HT1080 (cell line): ENCODE measurements at regions not wholly inside any gene's neighbourhood (a gene's known extent, or its start where the extent isn't known, plus 50 kb on each side); places are given as distances from the start of the nearest gene placed in this dataset.
A peak's percentile ranks its signal among the peaks of the same experiment; 100 is the strongest.

ENCODE experiments used
- DNase-seq: peaks from one replicate; pipeline ENCODE4 v3.0.0-alpha.2; 2015; ENCODE audit warnings: low read depth

DNA sequence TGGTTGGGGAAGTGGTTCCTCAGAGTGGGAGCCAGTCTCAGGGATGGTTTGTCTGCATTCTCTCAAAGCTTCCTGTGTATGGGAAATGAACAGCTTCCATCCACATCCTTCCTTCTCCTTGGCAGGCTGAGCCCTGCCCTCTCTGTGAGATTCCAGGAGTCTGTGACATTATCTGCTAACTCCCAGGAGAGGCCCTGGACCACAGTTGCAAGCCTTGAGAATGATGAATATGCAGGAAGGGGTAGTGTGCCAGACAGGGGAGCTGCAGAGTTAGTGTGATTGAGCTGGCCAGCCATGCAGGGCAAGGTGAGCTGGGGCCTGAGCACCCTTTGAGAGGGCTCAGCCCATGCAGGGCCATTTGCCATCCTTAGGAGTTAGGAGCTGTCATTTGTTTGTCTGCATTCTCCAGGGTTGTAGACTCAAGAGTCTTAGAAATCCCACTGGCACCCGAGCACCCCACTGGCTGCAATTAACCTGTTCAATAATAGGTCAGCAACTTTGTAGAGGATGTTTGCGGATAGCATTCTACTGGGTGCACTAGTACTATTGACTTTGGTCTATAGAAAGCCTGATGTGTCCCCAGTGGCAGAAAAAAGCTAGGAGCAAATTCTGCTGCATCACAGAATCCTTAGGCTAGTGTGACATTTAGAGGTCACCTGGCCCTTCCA lies 299.0 kb upstream of the CADM1 start:
- no peak for DNase-seq

DNA sequence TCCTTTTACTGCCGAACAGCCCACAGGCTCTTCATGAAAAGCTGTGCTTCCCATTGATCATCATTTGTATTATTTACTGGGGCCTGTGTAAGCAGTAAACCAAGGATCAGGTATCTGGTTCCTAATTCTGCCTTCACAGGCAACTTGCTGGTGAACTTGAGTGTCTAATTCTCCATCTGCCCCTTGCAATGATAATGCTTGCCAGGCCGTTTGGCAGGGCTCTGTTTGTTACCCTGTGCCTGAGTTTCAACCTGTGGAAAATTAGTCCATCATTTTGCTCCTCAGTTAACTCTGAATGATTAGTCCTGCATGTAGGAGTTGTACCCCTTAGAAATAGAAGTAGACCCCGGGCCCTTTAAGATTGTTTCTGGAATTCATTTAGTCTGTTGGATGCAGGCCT lies 298.4 kb upstream of the CADM1 start:
- DNase-seq = no peak

DNA sequence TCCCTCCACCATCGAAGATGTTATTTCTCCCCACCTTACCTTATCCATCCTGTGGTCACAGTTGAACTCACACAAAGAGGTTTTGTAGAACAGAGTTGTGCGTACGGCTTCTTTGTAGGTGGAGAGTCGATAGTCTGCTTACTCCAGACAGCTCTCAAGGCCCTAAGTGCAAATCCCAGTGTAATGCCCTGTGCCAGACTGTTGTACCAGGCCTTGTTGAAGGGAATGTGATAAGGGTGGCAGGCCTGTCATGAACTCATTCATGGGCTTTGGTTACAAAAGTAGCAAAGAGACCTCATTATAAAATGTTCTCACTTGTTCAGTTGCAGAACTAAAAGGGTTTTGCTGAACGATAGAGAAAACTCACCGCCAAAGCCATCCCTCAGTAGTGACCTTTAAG lies 288.7 kb upstream of the CADM1 start:
- DNase-seq = no peak

DNA sequence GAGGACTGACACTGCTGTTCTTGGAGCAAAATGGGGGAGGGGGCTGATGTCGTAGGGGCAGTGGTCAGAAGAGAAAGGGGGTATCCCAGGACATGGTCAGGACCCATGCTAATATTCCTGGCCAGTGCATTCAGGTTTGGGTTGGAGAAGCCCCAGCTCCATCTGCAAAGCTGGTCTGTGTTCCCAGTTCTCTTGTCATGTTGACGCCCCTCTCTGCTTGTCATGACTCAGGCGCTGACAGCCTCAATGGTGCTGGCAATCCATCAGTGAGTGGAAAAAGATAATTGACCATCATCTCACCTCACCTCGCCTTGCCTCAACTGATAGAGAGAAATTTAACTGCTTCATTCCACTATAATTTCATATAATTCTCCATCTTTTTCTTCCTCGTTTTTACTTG lies 283.1 kb upstream of the CADM1 start:
- DNase-seq = no peak

DNA sequence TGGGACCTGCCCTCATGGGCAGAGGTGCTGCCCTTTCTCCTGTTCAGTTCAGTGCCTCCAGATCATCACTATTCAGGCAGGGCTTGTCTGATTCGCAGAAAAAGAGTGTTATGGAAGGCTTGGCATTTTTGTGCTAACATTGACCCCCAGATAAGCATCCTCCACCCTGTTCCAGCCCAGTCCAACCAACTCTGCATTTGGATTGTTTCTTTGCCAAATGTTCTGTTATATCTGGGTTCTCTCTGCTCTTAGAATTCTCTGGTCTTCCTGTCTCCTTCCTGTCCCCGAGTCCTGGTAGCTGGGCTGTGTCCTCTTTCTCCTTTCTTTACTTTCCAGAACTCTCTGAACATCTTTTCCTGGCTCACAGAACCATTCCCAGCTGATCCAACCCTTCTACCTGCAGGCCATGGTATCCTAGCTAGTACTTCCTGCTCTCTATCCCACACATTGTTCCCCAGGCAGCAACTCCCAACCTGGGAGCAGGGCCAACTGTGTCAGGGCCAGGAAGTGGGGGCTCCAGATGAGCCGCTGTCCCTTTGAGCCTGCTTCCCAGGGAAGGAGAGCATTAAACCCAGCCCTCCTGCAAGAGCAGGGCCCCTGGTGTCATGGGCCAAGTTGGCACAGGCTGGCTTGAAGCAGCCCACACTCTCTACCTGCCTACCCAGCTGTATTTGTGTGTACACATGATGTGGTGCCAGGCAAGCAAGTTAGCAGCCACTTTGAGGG lies 280.7 kb upstream of the CADM1 start:
- DNase-seq = peak; percentile 17

DNA sequence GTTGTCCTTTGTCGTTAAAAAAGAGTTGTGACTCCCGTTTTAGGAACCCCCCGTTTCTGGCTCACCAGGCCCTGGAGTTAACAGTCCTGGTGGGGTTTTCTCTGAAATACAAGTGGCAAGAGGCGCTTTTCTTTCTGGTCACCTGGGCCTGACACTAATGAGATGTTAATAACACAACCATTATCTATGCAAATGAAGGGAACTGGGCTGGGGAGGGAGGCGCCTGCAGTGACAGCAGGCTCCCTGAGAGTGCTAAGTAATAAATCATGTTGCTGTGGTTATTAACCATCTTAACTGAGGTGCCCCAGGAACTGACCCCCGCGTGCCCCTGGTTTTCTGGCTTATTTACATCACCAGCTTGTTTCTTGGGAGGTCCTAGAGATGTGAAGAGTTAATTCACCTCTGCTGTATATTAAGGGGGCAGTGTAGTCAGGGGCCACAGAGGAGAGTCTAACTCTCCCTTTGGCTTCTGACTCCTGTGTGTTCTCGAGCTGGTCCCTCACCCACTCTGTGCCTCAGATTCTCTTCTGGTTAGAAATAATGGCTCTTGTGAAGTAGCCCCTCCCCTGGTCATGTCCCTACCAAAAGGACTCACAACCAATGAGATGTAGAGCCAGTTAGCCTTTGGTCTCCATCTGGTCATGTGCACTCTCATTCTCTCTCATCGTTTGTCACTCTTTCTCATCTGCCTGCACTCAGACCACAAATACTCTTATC lies 276.6 kb upstream of the CADM1 start:
- no peak for DNase-seq

DNA sequence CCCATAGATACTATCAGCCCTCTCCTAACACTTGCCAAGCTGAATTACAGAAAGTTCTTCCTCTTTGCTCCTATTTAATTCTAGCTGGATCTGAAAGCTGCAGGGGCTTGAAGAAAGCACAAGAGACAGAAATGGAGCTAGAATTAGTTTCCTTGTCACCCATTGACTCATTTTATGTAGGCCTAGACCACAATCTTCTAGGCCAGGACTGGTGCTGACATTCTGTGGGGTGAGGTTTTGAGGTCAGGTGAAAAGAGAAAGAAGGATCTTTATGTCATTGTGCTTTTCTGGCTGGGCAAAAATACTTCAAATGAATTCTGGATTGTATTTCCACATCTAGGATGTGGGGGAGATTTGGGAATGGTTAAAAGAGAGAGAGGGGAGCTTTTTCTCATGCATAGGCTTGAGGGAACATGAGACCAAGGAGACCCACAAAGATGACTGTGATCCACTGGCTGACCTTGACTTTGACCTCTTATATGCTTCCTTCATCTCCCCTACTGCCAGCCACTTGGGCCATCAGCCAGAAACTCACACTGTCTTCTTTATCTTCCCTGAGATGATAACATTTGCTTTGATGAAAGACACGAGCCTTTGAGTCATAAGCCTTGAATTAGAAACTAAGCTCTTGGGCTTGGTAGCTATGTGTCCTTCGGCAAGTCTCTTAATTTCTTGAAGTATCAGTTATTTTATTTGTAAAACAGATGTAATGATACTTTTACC lies 274.9 kb upstream of the CADM1 start:
- no peak for DNase-seq

DNA sequence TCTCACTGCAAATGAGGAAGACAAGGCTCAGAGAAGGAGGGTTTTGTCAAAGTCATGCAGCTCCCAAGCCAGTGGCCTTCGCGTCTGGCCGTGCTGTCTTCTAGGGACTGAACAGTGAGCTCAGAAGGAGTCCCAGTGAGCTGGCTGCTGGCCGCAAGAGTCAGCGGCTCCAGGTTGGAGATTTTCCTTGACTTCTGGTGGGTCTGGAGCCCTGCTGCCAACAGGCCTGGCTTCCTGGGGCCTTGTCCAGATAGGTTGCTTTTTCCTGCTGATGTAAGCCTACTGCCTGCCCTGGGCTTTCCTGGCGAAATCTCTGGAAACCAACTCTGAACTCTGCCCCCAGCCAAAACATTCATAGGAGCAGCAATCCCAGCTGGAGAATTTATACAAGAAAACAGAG lies 272.7 kb upstream of the CADM1 start:
- DNase-seq = no peak

DNA sequence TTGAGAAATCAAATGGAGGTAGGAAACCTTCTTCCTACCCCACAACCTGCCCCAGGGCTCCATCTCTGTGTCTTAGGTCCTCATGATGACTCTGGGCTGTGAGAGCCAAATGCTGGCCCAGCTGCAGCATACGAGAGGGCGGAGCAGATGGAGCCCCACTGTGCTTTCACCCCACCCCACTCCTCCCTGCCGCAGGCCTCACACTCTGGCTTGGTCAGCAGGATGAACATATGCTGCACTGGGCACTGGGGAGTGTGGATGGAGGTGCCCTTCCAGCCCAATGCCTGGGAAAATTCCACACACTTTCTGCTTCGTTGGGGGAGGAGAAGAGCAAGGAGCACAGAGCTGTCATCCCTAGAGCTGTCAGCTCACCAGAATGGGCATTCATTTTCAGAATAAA lies 271.6 kb upstream of the CADM1 start:
- no peak for DNase-seq

DNA sequence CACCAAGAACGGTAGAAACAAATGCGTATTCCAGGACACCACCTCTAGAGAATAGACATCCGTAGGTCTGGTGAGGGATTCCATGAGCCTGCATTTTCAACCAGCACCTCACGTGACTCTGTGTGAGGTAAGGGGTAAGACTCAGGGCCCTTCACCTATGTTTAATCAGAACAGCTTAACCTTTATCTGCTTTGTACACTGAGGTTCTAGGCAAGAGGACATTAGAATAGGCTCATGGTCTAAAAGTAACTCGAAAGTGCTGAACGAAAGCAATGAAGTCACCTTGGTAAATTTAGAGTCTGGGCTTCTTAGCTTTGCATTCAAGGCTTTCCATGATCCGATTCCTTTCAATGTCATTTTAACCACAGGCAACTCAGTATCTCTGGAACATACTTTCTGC lies 270.5 kb upstream of the CADM1 start:
- DNase-seq = no peak

DNA sequence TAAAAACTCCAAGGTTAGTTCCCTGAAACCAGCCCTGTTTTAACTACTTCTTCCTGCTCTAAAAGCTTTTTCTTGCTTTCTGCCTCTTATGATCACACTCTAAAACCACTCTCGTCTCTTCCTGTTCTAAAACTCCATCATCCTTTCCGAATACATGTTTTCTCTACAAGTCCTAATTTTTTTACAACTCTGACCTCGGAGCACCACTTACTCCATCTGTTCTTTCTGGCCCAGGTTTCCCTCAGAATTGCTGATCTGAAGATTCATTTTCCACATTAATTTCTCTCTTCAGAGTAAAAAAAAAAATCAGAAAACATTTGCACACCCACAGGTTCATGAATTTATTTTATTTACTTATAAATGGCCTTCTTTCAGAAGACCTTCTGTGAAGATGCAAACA lies 265.7 kb upstream of the CADM1 start:
- no peak for DNase-seq

DNA sequence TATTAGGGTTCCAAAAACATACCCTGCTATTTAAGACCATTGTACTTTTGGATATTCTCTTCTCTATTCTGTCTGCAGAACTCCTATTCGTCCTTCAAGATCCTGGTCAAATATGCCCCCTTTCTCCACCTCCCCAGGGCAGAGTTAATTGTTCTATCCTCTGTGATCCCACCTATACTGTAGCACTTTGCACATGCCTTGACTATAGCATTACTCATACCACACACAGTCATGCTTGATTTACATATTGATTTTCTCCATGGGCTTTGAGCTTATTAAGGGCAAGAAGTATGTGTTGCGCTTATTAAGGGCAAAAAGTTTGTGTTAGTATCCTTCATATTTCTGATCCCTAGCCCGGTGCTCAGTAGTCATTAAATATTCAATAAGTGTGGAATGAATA lies 263.7 kb upstream of the CADM1 start:
- no peak for DNase-seq

DNA sequence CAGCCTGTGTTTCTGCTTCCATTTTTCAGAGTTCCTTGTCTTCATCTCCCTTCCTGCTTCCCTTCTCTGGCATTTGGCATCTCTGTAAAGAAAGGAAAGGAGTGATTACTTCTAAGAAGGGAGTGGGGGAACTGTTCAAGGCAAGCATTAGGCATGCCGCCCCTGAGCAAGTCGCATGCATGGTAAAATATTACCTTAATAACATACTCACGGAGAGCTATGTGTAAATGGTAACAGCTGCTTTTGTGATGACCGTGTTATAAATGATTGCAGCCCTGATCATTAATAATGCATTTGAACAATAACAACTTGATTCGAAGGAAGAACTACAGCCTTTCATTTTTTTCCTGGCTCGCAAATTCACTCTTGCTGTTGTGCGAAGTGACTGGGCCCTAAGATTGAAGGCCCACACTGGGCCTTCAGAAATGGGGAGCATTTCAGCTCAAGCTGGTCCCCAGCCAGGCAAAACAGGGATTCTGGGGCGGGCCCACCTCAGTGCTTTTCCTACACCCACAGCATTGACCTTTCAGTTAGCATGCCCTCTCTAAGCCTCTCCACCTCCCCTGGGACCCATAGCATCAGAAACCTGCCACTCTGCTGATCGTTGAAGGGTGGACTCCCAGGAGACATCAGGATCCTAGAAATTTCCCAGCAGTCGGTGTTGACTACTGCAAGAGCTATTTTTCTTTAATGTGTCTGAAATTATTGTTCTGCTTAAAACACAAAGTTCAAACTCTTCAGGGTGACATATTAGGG lies 263.0 kb upstream of the CADM1 start:
- no peak for DNase-seq

DNA sequence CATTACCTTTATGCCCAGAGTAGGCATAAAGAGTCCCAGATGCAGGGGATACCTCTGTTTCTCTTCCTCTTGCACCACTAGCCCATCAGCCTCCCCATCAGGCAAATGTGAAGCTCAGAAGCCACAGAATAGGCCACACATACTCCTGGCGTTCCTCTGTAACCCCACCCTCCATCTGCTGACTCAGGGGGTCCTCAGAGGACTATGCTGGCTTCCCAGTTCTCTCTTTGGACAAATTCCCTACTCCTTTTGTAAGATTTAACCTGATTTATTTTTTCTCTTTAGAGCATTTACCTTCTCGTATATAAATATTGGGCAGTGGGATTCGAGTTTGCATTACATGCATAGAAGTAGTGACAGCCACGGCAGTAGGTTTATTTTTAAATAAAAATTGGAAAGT lies 262.3 kb upstream of the CADM1 start:
- DNase-seq = no peak

DNA sequence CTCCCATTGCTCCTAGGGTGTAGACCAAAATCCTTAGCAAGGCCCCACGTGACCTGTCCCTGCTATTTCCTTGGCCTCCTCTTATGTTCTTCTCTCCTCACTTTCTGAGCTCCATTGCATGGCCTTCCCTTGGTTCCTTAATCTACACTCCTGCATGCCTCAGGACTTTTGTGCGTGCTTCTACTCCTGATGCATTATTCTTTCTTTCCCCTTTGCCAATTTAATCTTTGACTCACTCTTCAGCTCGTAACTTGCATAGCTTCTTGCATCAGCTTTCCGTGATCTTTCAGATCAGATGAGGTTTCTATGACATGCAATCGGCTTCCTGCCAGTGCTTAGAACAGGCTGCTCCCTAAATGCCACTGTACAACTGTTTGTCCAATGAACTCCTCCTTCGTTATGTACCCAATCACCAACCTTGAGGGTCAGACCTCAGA lies 261.6 kb upstream of the CADM1 start:
- DNase-seq = peak; percentile 59

DNA sequence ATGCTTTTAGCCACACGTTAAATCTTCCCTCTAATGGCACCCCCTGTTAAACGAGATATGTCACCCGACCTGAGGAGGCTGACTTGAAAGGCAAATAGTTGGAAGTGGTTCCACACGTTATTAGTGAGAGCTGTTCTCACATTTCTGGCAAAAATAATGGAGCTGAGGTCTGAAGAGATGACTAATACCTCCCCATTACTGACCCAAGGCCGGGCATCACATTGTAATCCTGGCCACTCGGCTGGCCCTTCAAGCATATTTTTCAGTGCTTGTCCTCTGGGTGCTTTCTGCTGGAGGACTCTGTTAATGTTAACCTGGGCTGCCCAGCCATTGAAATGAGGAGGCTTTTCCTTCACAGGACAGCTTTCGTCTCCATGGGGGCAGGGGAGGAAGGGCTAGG lies 260.0 kb upstream of the CADM1 start:
- DNase-seq = no peak

DNA sequence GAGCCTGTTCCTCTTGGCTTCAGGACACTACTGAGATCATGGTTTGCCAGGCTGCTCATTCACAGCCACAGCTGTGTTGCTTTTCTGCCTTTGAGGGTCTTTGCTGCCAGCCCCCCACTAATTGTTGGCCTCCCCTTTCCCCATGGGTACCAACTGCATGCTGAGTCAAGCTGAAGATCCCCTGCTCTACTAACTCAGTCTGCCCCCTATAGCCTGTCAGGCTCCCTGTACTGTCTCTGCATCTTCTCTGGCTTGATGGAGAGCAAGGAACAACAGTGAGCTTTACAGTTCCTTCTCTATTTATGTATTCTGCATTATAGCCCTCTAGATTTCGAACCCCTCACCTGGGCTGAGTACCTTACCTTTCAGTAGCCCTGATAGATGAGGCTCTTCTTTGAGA lies 257.6 kb upstream of the CADM1 start:
- DNase-seq = no peak

DNA sequence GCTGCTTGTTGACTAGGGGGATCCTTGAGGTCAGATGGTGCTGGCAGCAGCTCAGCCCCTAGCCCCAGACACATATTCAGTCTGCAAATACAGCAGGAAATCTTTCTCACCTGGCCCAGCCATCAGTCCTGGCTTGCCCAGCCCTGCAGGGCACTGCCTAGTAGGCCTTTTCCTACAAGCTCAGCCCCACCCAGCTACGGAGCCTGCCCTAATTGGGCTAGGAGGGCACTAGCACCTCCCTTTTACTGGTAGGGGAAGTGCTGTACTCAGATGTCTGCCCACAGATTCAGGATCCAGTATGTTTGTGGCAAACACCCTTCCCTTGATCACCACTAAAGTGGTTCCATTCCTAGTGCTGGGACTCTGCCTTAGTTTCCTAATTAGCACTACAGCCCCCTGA lies 257.1 kb upstream of the CADM1 start:
- DNase-seq = no peak

DNA sequence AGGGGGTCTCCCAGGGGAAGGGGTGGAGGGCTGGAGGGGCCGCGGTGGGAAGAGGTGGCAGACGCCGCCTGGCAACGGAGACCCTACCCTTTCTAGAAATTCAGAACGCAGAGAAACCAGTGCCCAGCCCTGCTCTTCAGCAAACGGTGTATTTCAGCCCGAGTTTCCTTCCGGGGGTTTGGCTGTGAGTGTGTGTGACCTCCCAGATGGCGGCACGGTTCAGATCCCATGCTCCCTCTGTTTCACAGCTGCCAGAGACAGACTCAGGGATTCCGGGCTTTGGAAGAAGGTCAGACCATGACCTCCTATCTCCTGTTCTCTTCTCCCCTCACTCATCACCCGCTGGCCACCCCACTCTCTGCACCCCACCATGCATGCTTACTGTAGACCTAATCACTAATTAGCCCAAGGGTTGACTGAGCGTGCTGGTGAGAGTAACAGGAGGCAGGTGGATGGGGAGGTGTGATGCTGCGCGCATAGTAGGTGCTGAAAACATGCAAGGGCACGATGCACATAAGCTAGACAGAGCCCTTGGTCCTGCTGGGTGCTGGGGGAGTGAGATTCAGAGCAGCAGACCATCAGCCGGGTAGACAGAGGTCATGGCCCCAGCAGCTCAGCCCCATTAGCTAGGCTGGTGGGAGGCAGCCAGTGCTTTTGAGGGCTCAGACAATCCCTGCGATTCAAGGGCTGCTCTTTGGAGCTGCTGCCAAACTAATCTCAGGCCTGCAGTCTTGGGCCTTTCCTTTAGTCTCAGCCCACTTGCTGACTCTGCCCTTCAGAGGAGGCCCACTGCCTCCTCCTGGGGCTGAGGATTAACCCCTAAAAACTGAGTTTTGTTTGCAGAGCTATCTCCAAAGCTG lies 256.5 kb upstream of the CADM1 start:
- DNase-seq = no peak
